Ishikawa (cell line): ENCODE measurements at regions not wholly inside any gene's neighbourhood (a gene's known extent, or its start where the extent isn't known, plus 50 kb on each side); places are given as distances from the start of the nearest gene placed in this dataset.

Source experiments
- CEBPB ChIP-seq: IDR thresholded peaks from 2 replicates; pipeline ENCODE4 v1.6.1; 2012
- CREB1 ChIP-seq: IDR thresholded peaks from 2 replicates; pipeline ENCODE4 v1.6.1; 2012; ENCODE audit warnings: low read depth
- FOXM1 ChIP-seq: IDR thresholded peaks from 2 replicates; pipeline ENCODE4 v1.6.1; 2012; ENCODE audit warnings: low read depth, borderline replicate concordance
- RAD21 ChIP-seq: IDR thresholded peaks from 2 replicates; pipeline ENCODE4 v1.6.1; 2012; ENCODE audit warnings: low read depth
- TF ChIP-seq, protein P1 (sequence below): IDR thresholded peaks from 2 replicates; pipeline ENCODE4 v1.6.1; 2012

DNA sequence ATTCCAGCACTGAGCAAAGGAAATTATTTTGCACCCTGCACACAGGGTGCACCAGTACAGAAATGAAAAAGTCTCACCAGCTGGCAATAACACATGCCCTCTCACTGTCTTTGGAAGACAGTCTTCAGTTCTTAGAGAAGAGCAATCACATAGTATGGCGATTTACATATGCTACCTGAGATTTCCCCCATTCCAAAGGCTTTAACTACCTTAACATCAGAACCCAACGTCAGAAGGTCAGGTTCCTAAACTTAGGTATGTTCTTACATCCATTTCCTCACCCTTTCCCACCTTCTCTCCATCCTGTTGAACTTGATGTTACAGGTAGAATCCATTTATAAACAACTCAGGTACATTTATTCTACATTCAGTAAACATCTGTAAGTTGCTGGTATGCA is 167.8 kb downstream of the PAWR start:
- no peak for TF ChIP-seq FOXM1
- no peak for TF ChIP-seq RAD21
- TF ChIP-seq CREB1, result no peak
- TF ChIP-seq, protein P1, sequence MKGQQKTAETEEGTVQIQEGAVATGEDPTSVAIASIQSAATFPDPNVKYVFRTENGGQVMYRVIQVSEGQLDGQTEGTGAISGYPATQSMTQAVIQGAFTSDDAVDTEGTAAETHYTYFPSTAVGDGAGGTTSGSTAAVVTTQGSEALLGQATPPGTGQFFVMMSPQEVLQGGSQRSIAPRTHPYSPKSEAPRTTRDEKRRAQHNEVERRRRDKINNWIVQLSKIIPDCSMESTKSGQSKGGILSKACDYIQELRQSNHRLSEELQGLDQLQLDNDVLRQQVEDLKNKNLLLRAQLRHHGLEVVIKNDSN, result no peak
- no peak for TF ChIP-seq CEBPB
